Activated CD8-positive, alpha-beta T cell treated with anti-CD3 and anti-CD28 coated beads for 36 hours (primary cell): ENCODE measurements at regions not wholly inside any gene's neighbourhood (a gene's known extent, or its start where the extent isn't known, plus 50 kb on each side); places are given as distances from the start of the nearest gene placed in this dataset.

Experiments
- ATAC-seq: fragments of 200-7000 bp; cut with Tn5 transposase; one replicate; pipeline ENCODE4 v1.10.0; 2021; ENCODE audit warnings: mild to moderate bottlenecking, moderate library complexity
- CTCF ChIA-PET: fragments of 350-600 bp; sonication (Branson Sonifier 250); formaldehyde crosslinking; loops from one replicate; lab custom pipeline; 2021; ENCODE audit warnings: antibody characterized with exemption; lab: Charles Lee
- POLR2A ChIA-PET: fragments of 350-600 bp; sonication (Branson Sonifier 250); formaldehyde crosslinking; loops from one replicate; lab custom pipeline; 2021; ENCODE audit warnings: antibody characterized with exemption; lab: Charles Lee
- DNase-seq: peaks from one replicate; pipeline ENCODE4 v3.0.0-alpha.2; 2020
- H3K27ac Mint-ChIP-seq: one replicate; pipeline ENCODE4 v1.8.0; 2021; ENCODE audit warnings: mild to moderate bottlenecking, mixed read lengths
- H3K27me3 Mint-ChIP-seq: one replicate; pipeline ENCODE4 v1.8.0; 2021; ENCODE audit warnings: mixed read lengths
- H3K36me3 Mint-ChIP-seq: one replicate; pipeline ENCODE4 v1.8.0; 2021; ENCODE audit warnings: low read depth, mixed read lengths
- H3K4me1 Mint-ChIP-seq: one replicate; pipeline ENCODE4 v1.8.0; 2021; ENCODE audit warnings: low read depth, mixed read lengths
- H3K4me3 Mint-ChIP-seq: one replicate; pipeline ENCODE4 v1.8.0; 2021; ENCODE audit warnings: mild to moderate bottlenecking, moderate library complexity, mixed read lengths
- H3K9me3 Mint-ChIP-seq: one replicate; pipeline ENCODE4 v1.8.0; 2021; ENCODE audit warnings: mixed read lengths
- intact Hi-C: fragments of 100-400 bp; cut with micrococcal nuclease; formaldehyde crosslinking; loops from one replicate; pipeline ENCODE4 v1.10.0; 2022
- TF ChIP-seq, protein P1 (sequence below): fragments of 200-600 bp; IDR thresholded peaks from one replicate; pipeline ENCODE4 v1.8.0; 2022; ENCODE audit warnings: antibody characterized with exemption, mild to moderate bottlenecking

GRCh38 chr13:91017031-91017668, 330.3 kb upstream of the MIR17HG start:
- ATAC-seq = peak; percentile 65
- intact Hi-C loops = no loop called here
- TF ChIP-seq, protein P1, sequence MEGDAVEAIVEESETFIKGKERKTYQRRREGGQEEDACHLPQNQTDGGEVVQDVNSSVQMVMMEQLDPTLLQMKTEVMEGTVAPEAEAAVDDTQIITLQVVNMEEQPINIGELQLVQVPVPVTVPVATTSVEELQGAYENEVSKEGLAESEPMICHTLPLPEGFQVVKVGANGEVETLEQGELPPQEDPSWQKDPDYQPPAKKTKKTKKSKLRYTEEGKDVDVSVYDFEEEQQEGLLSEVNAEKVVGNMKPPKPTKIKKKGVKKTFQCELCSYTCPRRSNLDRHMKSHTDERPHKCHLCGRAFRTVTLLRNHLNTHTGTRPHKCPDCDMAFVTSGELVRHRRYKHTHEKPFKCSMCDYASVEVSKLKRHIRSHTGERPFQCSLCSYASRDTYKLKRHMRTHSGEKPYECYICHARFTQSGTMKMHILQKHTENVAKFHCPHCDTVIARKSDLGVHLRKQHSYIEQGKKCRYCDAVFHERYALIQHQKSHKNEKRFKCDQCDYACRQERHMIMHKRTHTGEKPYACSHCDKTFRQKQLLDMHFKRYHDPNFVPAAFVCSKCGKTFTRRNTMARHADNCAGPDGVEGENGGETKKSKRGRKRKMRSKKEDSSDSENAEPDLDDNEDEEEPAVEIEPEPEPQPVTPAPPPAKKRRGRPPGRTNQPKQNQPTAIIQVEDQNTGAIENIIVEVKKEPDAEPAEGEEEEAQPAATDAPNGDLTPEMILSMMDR = peak; percentile 74

GRCh38 chr13:91017669-91018053, 329.8 kb upstream of the MIR17HG start:
- CTCF ChIA-PET = interaction anchor here (1.2 kb wide), 1 partner anchor 13 kb away, joined by 4 read pairs; no protein-coding TSS in a partner anchor
- no peaks in the 10 kb centered on the region for H3K9me3 Mint-ChIP-seq
- POLR2A ChIA-PET = no interaction called here
- no peak overlapping the region for H3K27ac Mint-ChIP-seq
- DNase-seq = no peak
- intact Hi-C loops = no loop called here
- no peak overlapping the region for H3K4me3 Mint-ChIP-seq
- TF ChIP-seq, protein P1 = no peak
- no peaks in the 10 kb centered on the region for H3K4me1 Mint-ChIP-seq
- H3K36me3 Mint-ChIP-seq = no peaks in the 10 kb centered on the region
- no peak for ATAC-seq
- no peaks in the 10 kb centered on the region for H3K27me3 Mint-ChIP-seq

More at GRCh38 chr13:91017031-91017668, 330.3 kb upstream of the MIR17HG start:
- H3K27me3 Mint-ChIP-seq = no peaks in the 10 kb centered on the region
- ChIA-PET CTCF (interaction anchor here (0.6 to 1.2 kb wide), 2 partner anchors 13 to 392 kb away, joined by 3 to 4 read pairs; no protein-coding TSS in a partner anchor), POLR2A (no interaction called here)
- H3K4me1 Mint-ChIP-seq = no peaks in the 10 kb centered on the region
- no peak overlapping the region for H3K4me3 Mint-ChIP-seq
- no peaks in the 10 kb centered on the region for H3K36me3 Mint-ChIP-seq
- H3K27ac Mint-ChIP-seq = no peak overlapping the region
- peak; percentile 51 for DNase-seq
- H3K9me3 Mint-ChIP-seq = no peaks in the 10 kb centered on the region

- Mint-ChIP-seq H3K36me3 (no peaks in the 10 kb centered on the region), H3K4me3 (no peak overlapping the region), H3K27me3 (no peaks in the 10 kb centered on the region), H3K27ac (no peak overlapping the region), H3K9me3 (no peaks in the 10 kb centered on the region), H3K4me1 (no peaks in the 10 kb centered on the region)
- ATAC-seq = no peak
- POLR2A ChIA-PET = no interaction called here
- no peak for DNase-seq
- CTCF ChIA-PET = no interaction called here
- intact Hi-C loops = no loop called here
- TF ChIP-seq, protein P1 = no peak
These were observed 326.9 kb upstream of the MIR17HG start for GRCh38 chr13:91020461-91021034.

GRCh38 chr13:91024157-91024792, 323.2 kb upstream of the MIR17HG start:
- Mint-ChIP-seq H3K9me3 (no peaks in the 10 kb centered on the region), H3K4me3 (no peak overlapping the region), H3K27me3 (no peaks in the 10 kb centered on the region), H3K4me1 (no peaks in the 10 kb centered on the region), H3K27ac (no peak overlapping the region), H3K36me3 (no peaks in the 10 kb centered on the region)
- DNase-seq (no peak), ATAC-seq (no peak)
- intact Hi-C loops = no loop called here
- TF ChIP-seq, protein P1 = no peak
- ChIA-PET POLR2A (no interaction called here), CTCF (no interaction called here)

GRCh38 chr13:91025442-91025841, 322.0 kb upstream of the MIR17HG start:
- TF ChIP-seq, protein P1 = no peak
- Mint-ChIP-seq H3K4me1 (no peaks in the 10 kb centered on the region), H3K27ac (no peak overlapping the region), H3K9me3 (no peaks in the 10 kb centered on the region), H3K27me3 (no peaks in the 10 kb centered on the region), H3K36me3 (no peaks in the 10 kb centered on the region), H3K4me3 (no peak overlapping the region)
- no peak for DNase-seq
- no peak for ATAC-seq
- ChIA-PET POLR2A (no interaction called here), CTCF (no interaction called here)
- intact Hi-C loops = no loop called here
